K562 (cell line): ENCODE measurements at regions not wholly inside any gene's neighbourhood (a gene's known extent, or its start where the extent isn't known, plus 50 kb on each side); places are given as distances from the start of the nearest gene placed in this dataset.

Experiments
- C11orf30 ChIP-seq: fragments of 450-650 bp; IDR thresholded peaks from 2 replicates; pipeline ENCODE4 v1.6.1; 2016; ENCODE audit warnings: low read depth, mild to moderate bottlenecking
- EP300 ChIP-seq: IDR thresholded peaks from 2 replicates; pipeline ENCODE4 v1.6.1; 2012; ENCODE audit warnings: low read length, improper control_type of control experiment
- FOSL1 ChIP-seq: fragments of 200-800 bp; sonication (Bioruptor generic); conservative IDR thresholded peaks from 2 replicates; pipeline ENCODE4 v1.6.1; 2016; ENCODE audit warnings: missing genetic modification characterization, missing compliant biosample characterization
- HEY1 ChIP-seq: fragments of 250-450 bp; sonication (Bioruptor Pico); IDR thresholded peaks from 2 replicates; pipeline ENCODE4 v1.5.0; 2020; ENCODE audit warnings: mild to moderate bottlenecking, moderate library complexity, borderline replicate concordance
- KHSRP ChIP-seq: fragments of 450-650 bp; IDR thresholded peaks from 2 replicates; pipeline ENCODE4 v1.6.1; 2017
- MAFK ChIP-seq: IDR thresholded peaks from 2 replicates; pipeline ENCODE4 v1.6.1; 2011; ENCODE audit warnings: low read length, improper control_type of control experiment
- SIN3A ChIP-seq, 2 experiments: fragments of 150-350 bp in 1 of 2; IDR thresholded peaks; 2 replicates each; pipeline ENCODE4 v1.6.1; 2011 to 2016; ENCODE audit warnings: borderline replicate concordance in 2 of 2, low read depth in 2 of 2, low read length in 2 of 2, mild to moderate bottlenecking in 2 of 2, moderate library complexity in 2 of 2; ENCODE audit not compliant: control insufficient read depth in 1 of 2
- ZNF384 ChIP-seq: IDR thresholded peaks from 2 replicates; pipeline ENCODE4 v1.6.1; 2012; ENCODE audit warnings: low read depth, low read length, improper control_type of control experiment
- ZNF696 ChIP-seq: fragments of 250-450 bp; sonication (Bioruptor Pico); conservative IDR thresholded peaks from 2 replicates; pipeline ENCODE4 v1.4.0; 2020; ENCODE audit warnings: mild to moderate bottlenecking, moderate library complexity
- TF ChIP-seq, protein P1 (sequence below): fragments of 250-450 bp; sonication (Bioruptor Pico); IDR thresholded peaks from 2 replicates; pipeline ENCODE4 v1.4.0; 2020; ENCODE audit warnings: mild to moderate bottlenecking, moderate library complexity
- TF ChIP-seq, protein P2 (sequence below), 2 experiments: fragments of 200-800 bp in 1 of 2; sonication (Bioruptor generic) in 1 of 2; sonication (generic) in 1 of 2; formaldehyde crosslinking in 1 of 2; IDR thresholded peaks in 1 of 2; conservative IDR thresholded peaks in 1 of 2; 2 replicates each; pipeline versions ENCODE4 v1.5.0 to v1.6.1; 2016 to 2020; ENCODE audit warnings: missing compliant biosample characterization in 1 of 2, missing genetic modification characterization in 1 of 2, missing genetic modification reagents in 1 of 2
- TF ChIP-seq, protein P3 (sequence below), 2 experiments: fragments of 450-650 bp in 1 of 2; sonication (generic) in 1 of 2; formaldehyde crosslinking; conservative IDR thresholded peaks; 2 replicates each; pipeline versions ENCODE4 v1.4.0 to v1.8.1; 2020 to 2022; ENCODE audit warnings: mild to moderate bottlenecking in 1 of 2, missing genetic modification reagents in 1 of 2
- TF ChIP-seq, protein P4 (sequence below), 2 experiments: fragments of 450-650 bp; formaldehyde crosslinking in 1 of 2; IDR thresholded peaks; 2 replicates each; pipeline versions ENCODE4 v1.4.0 to v1.6.1; 2014 to 2020; ENCODE audit warnings: mild to moderate bottlenecking in 2 of 2, borderline replicate concordance in 1 of 2, low read depth in 1 of 2

DNA sequence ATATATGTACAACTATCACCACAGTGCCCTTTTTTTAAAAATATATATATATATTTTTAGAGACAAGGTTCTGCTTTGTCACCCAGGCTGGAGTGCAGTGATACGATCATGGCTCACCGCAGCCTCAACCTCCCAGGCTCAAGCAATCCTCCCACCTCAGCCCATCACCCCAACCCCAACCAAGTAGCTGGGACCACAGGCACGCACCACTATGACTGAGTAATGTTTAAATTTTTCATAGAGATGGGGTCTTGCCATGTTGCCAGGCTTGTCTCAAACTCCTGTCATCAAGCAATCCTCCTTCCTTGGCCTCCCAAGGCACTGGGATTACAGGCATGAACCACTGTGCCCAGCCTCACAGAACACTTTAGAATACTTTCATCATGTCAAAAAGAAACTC is 234.9 kb downstream of the SH2D4B start (continued):
- TF ChIP-seq, protein P1, sequence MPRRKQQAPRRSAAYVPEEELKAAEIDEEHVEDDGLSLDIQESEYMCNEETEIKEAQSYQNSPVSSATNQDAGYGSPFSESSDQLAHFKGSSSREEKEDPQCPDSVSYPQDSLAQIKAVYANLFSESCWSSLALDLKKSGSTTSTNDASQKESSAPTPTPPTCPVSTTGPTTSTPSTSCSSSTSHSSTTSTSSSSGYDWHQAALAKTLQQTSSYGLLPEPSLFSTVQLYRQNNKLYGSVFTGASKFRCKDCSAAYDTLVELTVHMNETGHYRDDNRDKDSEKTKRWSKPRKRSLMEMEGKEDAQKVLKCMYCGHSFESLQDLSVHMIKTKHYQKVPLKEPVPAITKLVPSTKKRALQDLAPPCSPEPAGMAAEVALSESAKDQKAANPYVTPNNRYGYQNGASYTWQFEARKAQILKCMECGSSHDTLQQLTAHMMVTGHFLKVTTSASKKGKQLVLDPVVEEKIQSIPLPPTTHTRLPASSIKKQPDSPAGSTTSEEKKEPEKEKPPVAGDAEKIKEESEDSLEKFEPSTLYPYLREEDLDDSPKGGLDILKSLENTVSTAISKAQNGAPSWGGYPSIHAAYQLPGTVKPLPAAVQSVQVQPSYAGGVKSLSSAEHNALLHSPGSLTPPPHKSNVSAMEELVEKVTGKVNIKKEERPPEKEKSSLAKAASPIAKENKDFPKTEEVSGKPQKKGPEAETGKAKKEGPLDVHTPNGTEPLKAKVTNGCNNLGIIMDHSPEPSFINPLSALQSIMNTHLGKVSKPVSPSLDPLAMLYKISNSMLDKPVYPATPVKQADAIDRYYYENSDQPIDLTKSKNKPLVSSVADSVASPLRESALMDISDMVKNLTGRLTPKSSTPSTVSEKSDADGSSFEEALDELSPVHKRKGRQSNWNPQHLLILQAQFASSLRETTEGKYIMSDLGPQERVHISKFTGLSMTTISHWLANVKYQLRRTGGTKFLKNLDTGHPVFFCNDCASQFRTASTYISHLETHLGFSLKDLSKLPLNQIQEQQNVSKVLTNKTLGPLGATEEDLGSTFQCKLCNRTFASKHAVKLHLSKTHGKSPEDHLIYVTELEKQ, result no peak
- TF ChIP-seq SIN3A (IDR thresholded peaks at IDR 0.05; ENCODE audit: borderline replicate concordance in 2 of 2, control insufficient read depth in 1 of 2, low read depth in 2 of 2, low read length in 2 of 2) (no peak), HEY1 (CRISPR knock-in tag) (no peak), EP300 (peak; percentile 82), ZNF696 (CRISPR knock-in tag) (no peak), MAFK (peak; percentile 19; the same call in 1 of the 2 replicates), ZNF384 (no peak), C11orf30 (peak; percentile 59), KHSRP (no peak), FOSL1 (no peak)
- TF ChIP-seq, protein P2, sequence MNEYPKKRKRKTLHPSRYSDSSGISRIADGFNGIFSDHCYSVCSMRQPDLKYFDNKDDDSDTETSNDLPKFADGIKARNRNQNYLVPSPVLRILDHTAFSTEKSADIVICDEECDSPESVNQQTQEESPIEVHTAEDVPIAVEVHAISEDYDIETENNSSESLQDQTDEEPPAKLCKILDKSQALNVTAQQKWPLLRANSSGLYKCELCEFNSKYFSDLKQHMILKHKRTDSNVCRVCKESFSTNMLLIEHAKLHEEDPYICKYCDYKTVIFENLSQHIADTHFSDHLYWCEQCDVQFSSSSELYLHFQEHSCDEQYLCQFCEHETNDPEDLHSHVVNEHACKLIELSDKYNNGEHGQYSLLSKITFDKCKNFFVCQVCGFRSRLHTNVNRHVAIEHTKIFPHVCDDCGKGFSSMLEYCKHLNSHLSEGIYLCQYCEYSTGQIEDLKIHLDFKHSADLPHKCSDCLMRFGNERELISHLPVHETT (CRISPR knock-in tag; conservative IDR thresholded peaks at IDR 0.05 in 1 of 2, IDR thresholded peaks at IDR 0.05 in 1 of 2), result no peak
- TF ChIP-seq, protein P3, sequence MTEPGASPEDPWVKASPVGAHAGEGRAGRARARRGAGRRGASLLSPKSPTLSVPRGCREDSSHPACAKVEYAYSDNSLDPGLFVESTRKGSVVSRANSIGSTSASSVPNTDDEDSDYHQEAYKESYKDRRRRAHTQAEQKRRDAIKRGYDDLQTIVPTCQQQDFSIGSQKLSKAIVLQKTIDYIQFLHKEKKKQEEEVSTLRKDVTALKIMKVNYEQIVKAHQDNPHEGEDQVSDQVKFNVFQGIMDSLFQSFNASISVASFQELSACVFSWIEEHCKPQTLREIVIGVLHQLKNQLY (CRISPR knock-in tag; conservative IDR thresholded peaks at IDR 0.05), result no peak
- TF ChIP-seq, protein P4, sequence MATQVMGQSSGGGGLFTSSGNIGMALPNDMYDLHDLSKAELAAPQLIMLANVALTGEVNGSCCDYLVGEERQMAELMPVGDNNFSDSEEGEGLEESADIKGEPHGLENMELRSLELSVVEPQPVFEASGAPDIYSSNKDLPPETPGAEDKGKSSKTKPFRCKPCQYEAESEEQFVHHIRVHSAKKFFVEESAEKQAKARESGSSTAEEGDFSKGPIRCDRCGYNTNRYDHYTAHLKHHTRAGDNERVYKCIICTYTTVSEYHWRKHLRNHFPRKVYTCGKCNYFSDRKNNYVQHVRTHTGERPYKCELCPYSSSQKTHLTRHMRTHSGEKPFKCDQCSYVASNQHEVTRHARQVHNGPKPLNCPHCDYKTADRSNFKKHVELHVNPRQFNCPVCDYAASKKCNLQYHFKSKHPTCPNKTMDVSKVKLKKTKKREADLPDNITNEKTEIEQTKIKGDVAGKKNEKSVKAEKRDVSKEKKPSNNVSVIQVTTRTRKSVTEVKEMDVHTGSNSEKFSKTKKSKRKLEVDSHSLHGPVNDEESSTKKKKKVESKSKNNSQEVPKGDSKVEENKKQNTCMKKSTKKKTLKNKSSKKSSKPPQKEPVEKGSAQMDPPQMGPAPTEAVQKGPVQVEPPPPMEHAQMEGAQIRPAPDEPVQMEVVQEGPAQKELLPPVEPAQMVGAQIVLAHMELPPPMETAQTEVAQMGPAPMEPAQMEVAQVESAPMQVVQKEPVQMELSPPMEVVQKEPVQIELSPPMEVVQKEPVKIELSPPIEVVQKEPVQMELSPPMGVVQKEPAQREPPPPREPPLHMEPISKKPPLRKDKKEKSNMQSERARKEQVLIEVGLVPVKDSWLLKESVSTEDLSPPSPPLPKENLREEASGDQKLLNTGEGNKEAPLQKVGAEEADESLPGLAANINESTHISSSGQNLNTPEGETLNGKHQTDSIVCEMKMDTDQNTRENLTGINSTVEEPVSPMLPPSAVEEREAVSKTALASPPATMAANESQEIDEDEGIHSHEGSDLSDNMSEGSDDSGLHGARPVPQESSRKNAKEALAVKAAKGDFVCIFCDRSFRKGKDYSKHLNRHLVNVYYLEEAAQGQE (IDR thresholded peaks at IDR 0.05; ENCODE audit: borderline replicate concordance), result no peak; the same call in 1 of the 2 replicates
- TF ChIP-seq, protein P4 (CRISPR knock-in tag; IDR thresholded peaks at IDR 0.05; ENCODE audit: low read depth), result no peak
